Bronchial epithelial cell (primary cell): ENCODE measurements at regions not wholly inside any gene's neighbourhood (a gene's known extent, or its start where the extent isn't known, plus 50 kb on each side); places are given as distances from the start of the nearest gene placed in this dataset.

Source experiments
- DNase-seq: peaks from one replicate; pipeline ENCODE4 v3.0.0-alpha.2; 2010; ENCODE audit warnings: low read depth
- FAIRE-seq: peaks from 2 replicates; lab custom pipeline; 2011; peaks lifted over from hg19 to GRCh38; lab: Jason Lieb, UNC
- H3K27me3 ChIP-seq: 2 replicates; pipeline ENCODE4 v1.5.1; 2011; ENCODE audit warnings: low read length; ENCODE audit not compliant: control insufficient read depth, insufficient read depth
- H3K36me3 ChIP-seq: 2 replicates; pipeline ENCODE4 v1.5.1; 2011; ENCODE audit warnings: low read length; ENCODE audit not compliant: control insufficient read depth, insufficient read depth
- H3K4me3 ChIP-seq: 2 replicates; pipeline ENCODE4 v1.5.1; 2011; ENCODE audit warnings: mild to moderate bottlenecking, low read depth, low read length, control low read depth
- TF ChIP-seq, protein P1 (sequence below): IDR thresholded peaks from 2 replicates; pipeline ENCODE4 v1.5.1; 2011; ENCODE audit warnings: mild to moderate bottlenecking, moderate library complexity, low read length, control low read depth, inconsistent platforms; ENCODE audit not compliant: insufficient read depth, severe bottlenecking

GRCh38 chrX:8105531-8105930, 65.5 kb downstream of the VCX2 start:
- Histone ChIP-seq H3K27me3 (no peaks in the 10 kb centered on the region), H3K36me3 (no peaks in the 10 kb centered on the region), H3K4me3 (no peak overlapping the region)
- FAIRE-seq (no peak), DNase-seq (no peak)
- TF ChIP-seq, protein P1, sequence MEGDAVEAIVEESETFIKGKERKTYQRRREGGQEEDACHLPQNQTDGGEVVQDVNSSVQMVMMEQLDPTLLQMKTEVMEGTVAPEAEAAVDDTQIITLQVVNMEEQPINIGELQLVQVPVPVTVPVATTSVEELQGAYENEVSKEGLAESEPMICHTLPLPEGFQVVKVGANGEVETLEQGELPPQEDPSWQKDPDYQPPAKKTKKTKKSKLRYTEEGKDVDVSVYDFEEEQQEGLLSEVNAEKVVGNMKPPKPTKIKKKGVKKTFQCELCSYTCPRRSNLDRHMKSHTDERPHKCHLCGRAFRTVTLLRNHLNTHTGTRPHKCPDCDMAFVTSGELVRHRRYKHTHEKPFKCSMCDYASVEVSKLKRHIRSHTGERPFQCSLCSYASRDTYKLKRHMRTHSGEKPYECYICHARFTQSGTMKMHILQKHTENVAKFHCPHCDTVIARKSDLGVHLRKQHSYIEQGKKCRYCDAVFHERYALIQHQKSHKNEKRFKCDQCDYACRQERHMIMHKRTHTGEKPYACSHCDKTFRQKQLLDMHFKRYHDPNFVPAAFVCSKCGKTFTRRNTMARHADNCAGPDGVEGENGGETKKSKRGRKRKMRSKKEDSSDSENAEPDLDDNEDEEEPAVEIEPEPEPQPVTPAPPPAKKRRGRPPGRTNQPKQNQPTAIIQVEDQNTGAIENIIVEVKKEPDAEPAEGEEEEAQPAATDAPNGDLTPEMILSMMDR, result no peak

- DNase-seq, result no peak
- Histone ChIP-seq H3K27me3 (no peaks in the 10 kb centered on the region), H3K36me3 (no peaks in the 10 kb centered on the region), H3K4me3 (no peak overlapping the region)
- TF ChIP-seq, protein P1, result no peak
- no peak for FAIRE-seq
Measured at GRCh38 chrX:8103655-8104054, 67.4 kb downstream of the VCX2 start.

- H3K27me3 ChIP-seq, result no peaks in the 10 kb centered on the region
- FAIRE-seq (no peak), DNase-seq (no peak)
- TF ChIP-seq, protein P1, result no peak
- no peaks in the 10 kb centered on the region for H3K36me3 ChIP-seq
- no peak overlapping the region for H3K4me3 ChIP-seq
Measured at GRCh38 chrX:8091510-8091909, 79.6 kb downstream of the VCX2 start.

- Histone ChIP-seq H3K27me3 (no peaks in the 10 kb centered on the region), H3K36me3 (no peaks in the 10 kb centered on the region), H3K4me3 (no peak overlapping the region)
- TF ChIP-seq, protein P1, result no peak
- DNase-seq (peak; percentile 64), FAIRE-seq (no peak)
Measured at GRCh38 chrX:8090906-8091305, 80.2 kb downstream of the VCX2 start.

DNA sequence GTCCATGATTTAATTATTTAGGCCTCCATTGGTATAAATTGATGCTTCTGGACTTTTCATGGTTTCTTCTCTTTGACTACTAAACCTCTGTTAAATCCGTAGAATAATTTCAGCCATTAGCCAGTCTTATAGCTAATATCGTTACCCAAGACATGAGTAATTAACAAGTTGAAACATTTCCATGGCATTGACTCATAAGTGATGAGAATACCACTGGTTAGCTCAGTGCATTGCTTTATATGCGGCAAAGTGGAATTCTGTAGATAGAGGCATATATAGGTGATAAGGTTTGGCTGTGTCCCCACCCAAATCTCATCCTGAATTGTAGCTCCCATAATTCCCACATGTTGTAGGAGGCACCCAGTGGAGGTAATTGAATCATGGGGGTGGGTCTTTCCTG, 80.6 kb downstream of the VCX2 start:
- FAIRE-seq, result no peak

DNA sequence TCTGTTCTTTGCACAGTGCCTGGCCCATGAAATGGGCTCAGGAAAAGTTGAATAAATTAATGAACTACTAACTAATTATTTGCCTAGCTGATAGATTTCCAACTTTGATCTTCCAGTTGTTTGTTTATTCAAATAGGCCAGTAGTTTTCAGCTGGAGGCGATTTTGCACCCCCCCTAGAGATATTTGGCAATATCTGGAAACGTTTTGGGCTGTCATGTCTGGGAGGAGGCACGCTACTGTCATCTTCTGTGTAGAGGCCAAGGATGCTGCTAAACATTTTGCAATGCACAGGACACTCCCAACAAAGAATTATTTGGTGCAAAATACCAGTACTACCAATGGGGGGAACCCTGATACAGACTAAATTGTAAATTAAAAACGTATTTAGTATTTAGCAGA, 81.9 kb downstream of the VCX2 start:
- TF ChIP-seq, protein P1, result no peak
- no peak for FAIRE-seq

More for the DNA sequence above, 80.6 kb downstream of the VCX2 start:
- TF ChIP-seq, protein P1, result no peak
- peak; percentile 89 for DNase-seq
- H3K36me3 ChIP-seq, result no peaks in the 10 kb centered on the region
- H3K4me3 ChIP-seq, result no peak overlapping the region
- no peaks in the 10 kb centered on the region for H3K27me3 ChIP-seq

More for the DNA sequence above, 81.9 kb downstream of the VCX2 start:
- DNase-seq, result no peak
- Histone ChIP-seq H3K36me3 (no peaks in the 10 kb centered on the region), H3K27me3 (no peaks in the 10 kb centered on the region), H3K4me3 (no peak overlapping the region)
